ENCODE measurements at regions not wholly inside any gene's neighbourhood (a gene's known extent, or its start where the extent isn't known, plus 50 kb on each side); places are given as distances from the start of the nearest gene placed in this dataset.
A peak's percentile ranks its signal among the peaks of the same experiment; 100 is the strongest.

GRCh38 chr5:1669276-1670155 is 130.1 kb downstream of the MRPL36 start:
- no peaks in the 10 kb centered on the region for H3K4me1 Mint-ChIP-seq (ENCODE audit: unreplicated experiment)
- no peaks in the 10 kb centered on the region for H3K36me3 Mint-ChIP-seq
- no peaks in the 10 kb centered on the region for H3K9me3 Mint-ChIP-seq
- TF ChIP-seq CTCF (conservative IDR thresholded peaks at IDR 0.05), result no peak
- no peak for DNase-seq (ENCODE audit: extremely low spot score, unreplicated experiment)
- peak overlapping the region; percentile 29 for H3K4me3 Mint-ChIP-seq
- no peak overlapping the region for H3K27ac Mint-ChIP-seq
- H3K27me3 Mint-ChIP-seq, result peaks cover 64% of the 10 kb centered on the region

GRCh38 chr5:1668141-1668721 is 131.4 kb downstream of the MRPL36 start:
- Mint-ChIP-seq H3K27me3 (peaks cover 66% of the 10 kb centered on the region), H3K36me3 (no peaks in the 10 kb centered on the region), H3K27ac (no peak overlapping the region), H3K9me3 (no peaks in the 10 kb centered on the region), H3K4me3 (peak overlapping the region; percentile 70), H3K4me1 (ENCODE audit: unreplicated experiment) (no peaks in the 10 kb centered on the region)
- DNase-seq (ENCODE audit: extremely low spot score, unreplicated experiment), result no peak
- TF ChIP-seq CTCF (conservative IDR thresholded peaks at IDR 0.05), result peak; percentile 34

- no peaks in the 10 kb centered on the region for H3K9me3 Mint-ChIP-seq
- no peaks in the 10 kb centered on the region for H3K4me1 Mint-ChIP-seq (ENCODE audit: unreplicated experiment)
- no peaks in the 10 kb centered on the region for H3K36me3 Mint-ChIP-seq
- no peak for DNase-seq (ENCODE audit: extremely low spot score, unreplicated experiment)
- peaks cover 66% of the 10 kb centered on the region for H3K27me3 Mint-ChIP-seq
- no peak overlapping the region for H3K27ac Mint-ChIP-seq
- peak overlapping the region; percentile 49 for H3K4me3 Mint-ChIP-seq
- no peak for TF ChIP-seq CTCF (conservative IDR thresholded peaks at IDR 0.05)
Observed at GRCh38 chr5:1667648-1668140, 131.9 kb downstream of the MRPL36 start.

- Mint-ChIP-seq H3K36me3 (no peaks in the 10 kb centered on the region), H3K4me1 (ENCODE audit: unreplicated experiment) (no peaks in the 10 kb centered on the region), H3K9me3 (no peaks in the 10 kb centered on the region), H3K27me3 (peaks cover 68% of the 10 kb centered on the region), H3K4me3 (peak overlapping the region; percentile 66), H3K27ac (no peak overlapping the region)
- TF ChIP-seq CTCF (conservative IDR thresholded peaks at IDR 0.05), result peak; percentile 69
- DNase-seq (ENCODE audit: extremely low spot score, unreplicated experiment), result peak; percentile 89
Observed at GRCh38 chr5:1666812-1667588, 132.6 kb downstream of the MRPL36 start.

- Mint-ChIP-seq H3K27me3 (peaks cover 68% of the 10 kb centered on the region), H3K4me1 (ENCODE audit: unreplicated experiment) (no peaks in the 10 kb centered on the region), H3K9me3 (no peaks in the 10 kb centered on the region), H3K36me3 (no peaks in the 10 kb centered on the region), H3K27ac (no peak overlapping the region), H3K4me3 (peak overlapping the region; percentile 66)
- no peak for TF ChIP-seq CTCF (conservative IDR thresholded peaks at IDR 0.05)
- no peak for DNase-seq (ENCODE audit: extremely low spot score, unreplicated experiment)
Observed at GRCh38 chr5:1666221-1666620, 133.4 kb downstream of the MRPL36 start.

Measured in type B pancreatic cell (in vitro differentiated cells).